HUDEP-2 (cell line): ENCODE measurements at regions not wholly inside any gene's neighbourhood (a gene's known extent, or its start where the extent isn't known, plus 50 kb on each side); places are given as distances from the start of the nearest gene placed in this dataset.

ENCODE experiments used
- DNase-seq, 76 experiments: peaks; one replicate each; lab custom pipeline; 2025; ENCODE audit not compliant: unreplicated experiment in 76 of 76; lab: John Stamatoyannopoulos, UW

DNA sequence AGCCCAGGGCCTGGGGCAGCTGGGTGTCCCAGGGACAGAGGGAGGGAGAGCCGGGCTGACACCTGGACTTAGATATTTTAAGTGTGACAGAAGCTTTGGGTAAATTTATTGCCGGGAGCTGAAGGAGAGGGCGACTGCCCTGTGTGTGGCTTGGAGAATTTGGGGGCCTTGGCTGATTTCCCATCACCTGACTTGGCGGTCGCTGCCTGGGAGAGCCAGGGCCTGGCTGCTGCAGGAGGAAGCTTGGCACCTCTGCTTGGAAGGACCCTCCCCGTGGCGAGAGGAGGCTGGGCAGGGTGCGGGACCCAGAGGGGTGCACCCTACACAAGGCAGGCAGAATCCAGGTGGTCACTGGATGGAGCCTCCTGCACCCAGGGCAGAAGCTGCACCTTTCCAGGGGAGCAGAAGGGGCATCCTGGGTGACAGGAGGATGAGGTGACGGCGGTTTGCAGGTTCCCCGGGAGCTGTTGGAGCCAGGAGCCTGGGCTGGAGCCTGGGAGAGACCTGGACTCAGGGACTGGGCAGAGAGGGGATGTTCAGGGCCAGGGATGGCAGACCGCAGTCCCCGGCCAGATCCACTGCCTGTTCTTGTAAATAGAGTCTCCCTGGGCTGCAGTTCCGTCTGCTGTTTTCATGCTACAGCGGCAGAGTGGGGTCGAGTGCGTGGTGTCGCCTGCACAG lies 72.0 kb downstream of the RGS12 start:
- no peak for DNase-seq

DNA sequence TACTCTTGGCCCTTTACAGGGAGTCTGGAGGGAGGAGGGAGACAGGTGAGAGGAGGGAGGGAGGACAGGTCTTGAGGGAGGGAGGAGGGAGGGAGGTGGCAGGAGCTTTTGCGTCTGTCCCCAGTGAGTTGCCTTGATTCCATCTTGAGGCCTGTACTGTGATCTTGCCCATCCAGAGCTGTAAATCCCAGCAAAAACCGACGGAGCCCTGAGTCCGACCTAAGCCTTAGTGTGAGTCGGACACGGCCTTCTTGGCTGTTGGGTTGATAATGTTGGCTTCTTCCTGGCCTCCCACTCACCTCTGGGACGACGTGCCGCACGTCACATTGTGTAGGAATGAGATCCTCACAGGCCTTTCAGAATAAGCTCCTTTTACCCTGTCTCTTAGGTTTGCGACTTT lies 72.5 kb downstream of the RGS12 start:
- DNase-seq, result no peak

DNA sequence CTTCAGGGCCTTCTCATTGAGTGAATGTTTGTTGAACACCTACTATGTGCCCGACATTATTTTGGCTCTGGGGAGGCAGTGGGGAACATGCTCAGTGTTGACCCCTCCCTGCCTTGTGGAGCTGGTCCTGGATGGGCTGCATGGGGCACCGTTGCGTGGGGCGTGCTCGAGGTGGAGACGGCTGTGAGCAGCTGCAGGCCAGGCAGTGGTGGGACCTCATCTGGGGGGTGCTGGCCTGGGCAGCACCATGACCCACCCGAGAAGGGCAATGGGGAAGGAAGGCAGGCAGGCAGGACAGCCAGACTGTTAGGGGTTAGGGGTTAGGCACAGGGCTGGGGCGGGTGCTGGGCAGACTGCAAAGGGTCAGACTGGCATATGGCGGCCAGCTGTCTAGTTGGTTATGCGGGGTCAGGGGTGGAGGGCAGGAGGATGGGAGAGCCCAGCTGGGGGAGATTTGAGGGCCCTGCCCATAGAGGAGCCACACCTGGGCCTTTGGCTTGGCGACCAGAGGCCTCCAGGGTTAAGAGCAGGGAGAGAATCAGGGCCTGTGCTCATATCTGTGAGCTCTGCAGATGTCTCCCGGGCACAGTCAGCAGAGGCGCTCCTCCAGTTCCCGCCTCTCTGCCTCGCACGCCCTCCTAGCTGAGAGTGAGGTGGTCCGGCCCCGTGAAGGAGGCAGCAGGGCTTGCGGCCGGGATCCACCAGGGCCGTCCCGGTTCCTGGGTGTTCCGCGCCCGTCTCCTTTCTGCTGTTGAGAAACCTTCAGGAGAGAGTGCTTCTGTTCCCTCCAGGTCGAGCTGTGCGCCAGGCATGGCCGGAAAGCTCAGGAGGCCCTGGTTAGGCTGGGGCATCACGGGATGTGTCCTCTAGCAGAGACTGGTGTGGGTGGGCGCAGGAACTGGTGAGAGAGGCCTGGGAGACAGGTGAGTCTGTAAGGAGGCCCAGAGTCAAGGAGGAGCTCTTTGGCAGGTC lies 73.3 kb downstream of the RGS12 start:
- no peak for DNase-seq

DNA sequence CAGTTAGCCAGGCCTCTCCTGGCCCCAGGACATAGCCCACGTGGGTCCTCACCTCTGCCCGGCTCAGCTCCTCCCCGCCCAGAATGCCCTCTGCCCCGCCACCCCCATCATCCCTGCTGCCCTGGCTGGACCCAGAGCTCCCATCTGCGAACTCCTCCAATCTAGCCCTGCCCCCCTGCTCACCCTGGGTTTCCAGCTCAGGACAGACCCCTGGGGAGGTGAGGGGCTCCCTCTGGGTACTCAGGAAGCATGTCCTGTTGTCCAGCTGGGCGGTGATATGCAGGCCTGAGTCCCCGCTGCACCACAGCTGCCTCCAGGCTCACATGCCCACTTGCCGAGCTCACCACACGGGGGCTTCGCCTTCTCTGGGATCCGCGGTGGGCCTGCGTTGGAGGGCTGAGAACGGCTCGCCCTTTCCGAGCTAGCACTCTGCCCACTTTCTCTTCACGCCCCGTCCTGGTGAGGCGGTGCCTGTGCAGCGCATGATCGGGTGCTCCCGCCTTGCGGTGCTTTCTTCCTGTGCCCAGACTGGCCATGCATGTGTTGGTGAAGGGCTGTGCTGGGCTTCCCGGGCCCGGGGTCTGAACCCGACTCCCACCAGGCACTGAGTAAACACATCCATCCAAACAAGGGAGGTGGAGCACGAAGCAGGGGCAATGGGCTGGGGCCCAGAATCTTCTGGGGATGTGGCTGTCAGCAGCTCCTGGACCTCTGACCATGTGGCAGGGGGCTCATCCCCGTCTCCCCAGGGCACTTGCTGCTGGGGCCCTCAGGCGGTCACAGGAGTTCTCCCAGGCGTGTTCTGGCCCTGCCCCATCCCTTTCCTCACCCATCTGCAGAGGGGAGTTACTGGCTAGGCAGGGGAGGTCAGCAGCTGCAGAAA lies 74.3 kb downstream of the RGS12 start:
- DNase-seq, result no peak

DNA sequence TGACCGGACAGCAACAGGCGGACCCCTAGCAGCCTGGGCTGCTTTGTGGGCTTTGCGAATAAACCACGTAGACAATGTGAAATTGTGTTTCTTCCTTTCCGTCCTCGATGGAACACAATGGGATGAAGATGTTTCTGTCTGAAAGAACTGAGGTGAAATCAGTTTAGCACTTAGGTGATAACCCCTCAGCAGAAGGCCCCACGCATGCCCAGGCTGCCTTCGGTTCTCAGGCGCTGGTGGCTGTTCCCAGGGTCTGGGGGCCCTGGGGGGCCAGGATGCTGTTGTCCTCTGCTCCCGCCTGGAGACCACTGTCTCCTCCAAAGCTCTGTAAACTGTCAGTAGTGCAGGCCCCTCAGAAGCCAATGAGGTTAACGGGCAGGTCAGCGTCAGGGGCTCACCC lies 73.9 kb upstream of the HGFAC start:
- no peak for DNase-seq

DNA sequence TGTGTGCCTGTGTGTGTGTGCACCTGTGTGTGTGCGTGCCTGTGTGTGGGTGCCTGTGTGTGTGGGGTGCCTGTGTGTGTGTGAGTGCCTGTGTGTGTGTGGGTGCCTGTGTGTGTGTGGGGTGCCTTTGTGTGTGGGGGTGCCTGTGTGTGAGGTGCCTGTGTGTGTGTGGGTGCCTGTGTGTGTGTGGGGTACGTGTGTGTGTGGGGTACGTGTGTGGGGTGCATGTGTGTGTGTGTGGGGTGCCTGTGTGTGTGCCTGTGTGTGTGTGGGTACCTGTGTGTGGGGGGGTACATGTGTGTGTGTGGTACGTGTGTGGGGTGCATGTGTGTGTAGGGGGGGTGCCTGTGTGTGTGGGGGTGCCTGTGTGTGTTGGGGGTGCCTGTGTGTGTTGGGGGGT lies 73.4 kb upstream of the HGFAC start:
- no peak for DNase-seq

DNA sequence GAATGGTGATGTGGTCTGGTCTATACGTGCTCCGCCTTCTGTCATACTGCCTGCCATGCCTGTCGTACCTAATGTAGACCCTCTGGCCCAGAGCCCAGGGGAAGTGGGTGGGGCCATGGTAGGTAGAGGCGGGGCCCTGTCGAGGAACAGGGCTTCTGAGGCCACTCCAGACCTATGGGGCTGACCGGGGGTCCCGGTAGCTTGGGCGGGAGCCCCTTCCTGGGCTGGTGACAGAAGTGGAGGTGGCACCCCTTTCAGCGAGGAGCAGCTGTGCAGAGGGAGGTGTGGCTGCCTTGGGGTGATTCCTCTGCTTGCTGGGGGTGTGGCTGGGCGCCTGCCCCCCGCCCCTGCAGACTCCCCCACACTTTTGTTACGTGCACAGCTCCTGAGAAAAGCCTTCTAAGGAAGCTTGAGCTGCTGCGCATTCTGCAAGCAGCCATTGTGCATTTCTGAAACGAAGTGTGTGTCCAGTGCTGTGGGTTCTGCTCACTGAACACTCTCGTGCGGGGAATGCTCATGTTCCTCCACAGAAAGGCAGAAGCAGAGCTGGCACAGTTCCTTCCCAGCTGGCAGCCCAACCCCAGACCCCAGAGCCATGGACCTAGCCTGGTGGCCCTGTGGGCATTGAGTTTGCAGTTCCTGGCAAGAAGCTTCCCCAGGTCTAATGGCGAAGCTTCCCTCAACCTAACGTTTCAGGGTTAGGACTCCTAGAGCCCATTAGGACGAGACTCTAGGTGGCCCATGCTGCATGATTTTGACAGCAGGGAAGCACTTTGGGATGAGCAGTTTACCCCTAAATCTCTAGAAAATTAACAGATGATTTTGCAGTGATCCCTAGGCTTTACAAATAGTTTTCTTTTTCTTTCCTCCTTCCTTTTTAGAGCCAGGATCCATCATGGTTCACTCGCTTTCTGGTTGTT lies 72.7 kb upstream of the HGFAC start:
- peak in 1 of 76 experiments; percentile 2 for DNase-seq

DNA sequence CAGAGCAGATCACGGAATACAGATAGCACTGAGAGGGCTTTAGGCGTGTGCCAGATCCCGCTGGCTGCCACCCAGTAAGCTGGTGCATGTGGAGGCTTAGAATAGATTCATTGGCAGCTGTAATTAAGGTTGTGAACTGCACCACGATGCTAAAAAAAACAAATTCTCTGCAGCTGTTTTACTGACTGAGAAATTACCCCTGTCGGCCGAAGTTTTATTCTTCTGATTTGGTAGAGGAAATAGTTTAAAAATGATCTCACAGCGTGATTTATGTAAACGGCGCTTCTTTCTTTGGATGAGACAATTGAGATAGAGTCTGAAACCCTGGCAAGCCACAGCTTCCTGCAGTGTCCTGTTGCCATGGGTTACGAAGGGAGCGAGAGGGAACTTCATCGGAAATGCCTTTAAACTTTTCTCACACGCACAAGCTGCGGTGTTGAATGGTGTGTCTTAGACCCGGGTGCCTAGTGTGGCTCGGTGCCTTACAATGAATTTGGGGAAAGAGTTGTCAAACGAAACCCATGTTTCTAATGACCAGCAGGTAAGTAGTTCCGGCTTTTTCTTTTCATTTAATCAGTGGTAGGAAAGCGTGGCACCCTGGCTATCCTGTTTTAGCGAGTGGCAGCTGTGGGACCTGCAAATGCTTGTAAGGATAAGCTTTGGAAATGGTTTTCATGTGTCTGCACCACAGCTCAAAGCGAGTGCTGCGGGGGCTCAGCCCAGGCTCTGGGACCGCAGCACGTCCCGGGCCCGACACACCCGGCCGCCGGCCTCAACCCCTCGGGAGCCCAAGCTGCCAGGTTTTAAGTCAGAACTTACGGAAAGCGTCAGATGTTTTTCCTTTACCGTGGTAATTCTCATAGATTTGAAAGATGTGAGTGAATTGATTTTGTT lies 71.7 kb upstream of the HGFAC start:
- DNase-seq, result peak in 14 of 76 experiments; percentile 1 to 28 (median 12)

DNA sequence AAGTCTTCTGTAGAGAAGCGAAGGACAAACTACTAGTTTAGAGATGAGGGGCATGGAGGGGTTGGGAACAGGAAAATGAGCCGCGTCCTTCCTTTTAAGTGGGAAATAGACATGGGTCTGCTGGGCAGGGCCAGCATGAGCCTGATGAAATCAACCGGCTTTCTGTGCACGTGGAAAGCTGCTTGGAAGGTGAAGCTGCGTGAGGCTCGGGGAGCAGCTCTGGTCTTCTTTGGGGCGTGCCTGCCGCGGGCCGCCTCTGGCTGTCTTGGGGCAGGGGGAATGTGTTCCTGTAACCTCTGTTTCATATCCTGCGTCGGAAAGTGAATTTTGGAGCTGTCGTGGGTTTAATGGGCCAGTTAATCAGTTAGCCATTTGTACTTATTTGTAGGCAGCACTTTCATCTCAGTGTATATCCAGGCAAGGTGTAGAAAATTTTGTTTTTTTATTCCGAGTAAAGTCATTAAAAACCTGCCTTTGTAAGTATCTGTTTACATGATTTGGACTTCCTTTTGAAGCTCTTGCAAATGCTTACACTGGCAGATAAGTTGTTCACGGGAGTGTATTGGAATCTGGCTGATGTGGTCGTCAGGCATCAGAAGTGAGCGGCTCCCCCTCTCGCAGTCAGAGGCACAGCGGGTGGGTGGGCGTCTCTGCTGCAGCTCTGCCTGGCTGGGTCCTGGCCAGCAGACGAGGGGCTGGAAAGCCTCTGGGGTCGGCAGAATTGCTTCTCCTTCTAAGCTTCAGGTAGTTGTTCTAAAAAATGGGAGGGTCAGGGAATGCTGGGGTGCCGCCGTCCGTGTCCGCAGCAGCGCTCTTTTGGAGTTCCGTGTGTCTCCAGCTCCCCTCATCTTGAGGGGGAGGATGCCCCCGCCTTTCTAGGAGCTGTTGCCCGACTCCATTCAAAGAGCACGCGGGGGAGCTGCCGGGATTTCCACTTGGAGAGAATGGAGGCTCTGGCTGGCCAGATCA lies 70.5 kb upstream of the HGFAC start:
- DNase-seq, result no peak

DNA sequence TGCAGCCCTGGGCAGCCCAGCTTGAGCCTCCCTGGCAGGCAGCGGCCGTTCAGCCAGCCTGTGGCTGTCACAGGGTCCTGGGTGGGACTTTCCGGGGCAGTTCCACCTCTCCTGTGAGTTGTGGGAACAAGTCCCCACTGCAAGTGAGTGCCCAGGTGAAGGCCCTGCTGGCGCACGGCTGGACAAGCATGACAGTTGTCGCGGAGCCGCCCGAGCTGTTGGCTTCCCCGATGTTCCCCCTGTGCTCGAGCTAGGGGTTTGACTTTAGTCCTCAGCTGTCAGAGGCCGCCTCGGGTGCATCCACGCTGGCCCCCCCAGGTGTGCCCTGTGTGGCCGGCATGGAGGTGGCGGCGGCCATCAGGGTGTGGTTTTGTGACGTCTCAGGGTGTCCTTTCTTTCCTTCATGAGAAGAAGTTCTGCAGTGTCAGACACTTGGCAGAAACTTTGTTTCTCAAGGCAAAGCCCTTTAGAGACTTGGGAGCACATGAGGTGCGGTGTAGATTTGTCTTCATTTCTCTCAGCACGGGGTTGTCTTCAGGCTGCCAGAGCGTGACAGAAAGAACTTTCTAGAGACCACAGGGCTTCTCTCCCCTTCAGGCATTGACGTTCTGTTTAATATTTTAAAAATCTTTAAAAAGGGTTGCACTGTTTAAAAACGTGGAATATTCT lies 69.4 kb upstream of the HGFAC start:
- no peak for DNase-seq

DNA sequence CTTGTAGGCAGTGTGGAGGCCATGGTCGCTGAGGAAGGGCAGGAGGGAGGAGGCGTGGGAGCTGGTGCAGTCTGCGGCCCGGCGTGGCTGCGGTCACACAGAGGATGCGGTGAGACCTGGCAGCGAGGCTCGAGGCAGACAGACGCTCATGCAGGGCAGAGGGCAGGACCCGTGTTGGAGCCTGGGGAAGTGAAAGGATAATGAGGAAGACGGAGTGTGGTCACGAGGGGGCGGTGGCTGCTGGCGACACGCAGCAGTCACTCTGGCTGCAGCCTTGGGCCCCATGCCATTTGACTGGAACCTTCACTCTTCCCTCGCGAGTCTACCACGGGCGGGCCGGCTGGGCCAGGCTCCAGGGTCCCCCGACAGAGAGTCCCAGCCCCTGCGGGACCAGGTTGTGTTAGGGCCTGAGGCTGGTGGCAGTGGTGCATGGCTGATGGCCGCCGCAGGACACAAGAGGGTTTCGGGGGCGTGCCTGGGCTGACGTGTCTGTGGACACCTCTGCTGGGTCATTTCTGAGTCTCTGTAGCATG lies 68.8 kb upstream of the HGFAC start:
- no peak for DNase-seq

DNA sequence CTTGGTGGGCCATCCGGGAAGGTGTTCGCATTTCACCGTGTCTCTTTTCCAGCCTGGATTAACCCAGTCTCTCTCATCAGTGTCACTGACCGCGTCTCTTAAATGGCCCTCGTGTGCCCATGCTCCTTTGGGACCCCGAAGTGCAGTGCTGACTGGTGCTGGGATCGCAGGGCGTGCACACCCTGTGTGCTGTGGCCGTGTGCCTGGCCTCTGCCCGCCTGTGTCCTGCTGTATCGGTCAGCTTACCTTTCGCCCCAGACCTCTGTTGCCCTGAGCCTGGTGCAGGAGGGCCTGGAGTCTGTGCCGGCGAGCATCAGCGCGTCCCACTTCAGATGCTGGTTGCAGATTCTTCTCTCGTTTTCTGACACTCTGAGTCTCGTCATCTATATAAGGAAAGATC lies 68.3 kb upstream of the HGFAC start:
- DNase-seq, result no peak

DNA sequence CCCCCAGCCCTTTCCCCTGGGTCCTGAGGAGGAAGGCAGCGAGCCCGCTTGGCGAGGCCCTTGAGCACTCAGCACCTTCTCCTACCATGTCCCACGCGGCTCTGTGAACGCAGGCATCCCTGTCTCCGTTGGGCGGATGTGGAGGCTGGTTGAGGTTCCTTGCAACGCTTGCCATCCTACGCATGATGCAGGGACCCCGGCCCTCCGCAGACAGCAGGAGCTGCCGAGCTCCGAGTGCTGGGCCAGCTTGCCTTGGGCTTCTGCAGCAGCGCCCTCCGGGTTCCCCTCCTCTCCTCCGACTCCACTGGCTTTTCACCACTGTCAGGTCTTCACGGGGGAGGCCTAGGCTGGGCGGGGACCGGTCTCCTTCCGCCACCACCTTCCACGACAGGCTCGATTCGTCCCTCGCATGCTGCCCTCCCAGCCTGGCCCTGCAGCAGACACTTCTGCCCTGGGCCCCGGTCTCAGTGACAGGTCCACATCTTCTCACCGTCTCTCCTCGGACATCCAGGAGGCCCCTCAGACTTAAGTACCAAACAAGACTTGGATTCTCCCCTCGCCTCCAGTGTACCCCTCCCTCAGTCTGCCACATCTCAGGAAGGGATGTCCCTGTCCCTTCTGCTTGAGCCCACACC lies 67.6 kb upstream of the HGFAC start:
- DNase-seq, result no peak

DNA sequence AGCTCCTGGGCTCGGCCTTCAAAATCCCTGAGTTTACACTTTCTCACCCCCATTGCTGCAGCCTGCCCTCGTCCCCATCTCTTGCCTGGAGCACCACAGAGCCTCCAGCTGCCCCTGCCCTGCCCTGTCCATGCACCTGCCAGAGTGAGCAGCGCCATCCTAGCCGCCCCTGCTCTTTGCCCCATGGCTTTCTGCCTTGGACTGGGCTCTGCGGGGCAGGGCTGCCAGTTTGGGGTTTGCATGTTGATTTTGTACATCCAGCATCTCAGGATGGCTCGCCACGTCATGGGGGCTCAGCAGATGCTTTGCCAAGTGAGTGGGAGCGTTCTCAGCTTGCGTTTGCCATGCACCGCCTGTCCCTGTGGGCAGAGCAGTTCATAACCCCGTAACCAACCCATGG lies 67.1 kb upstream of the HGFAC start:
- DNase-seq, result no peak

DNA sequence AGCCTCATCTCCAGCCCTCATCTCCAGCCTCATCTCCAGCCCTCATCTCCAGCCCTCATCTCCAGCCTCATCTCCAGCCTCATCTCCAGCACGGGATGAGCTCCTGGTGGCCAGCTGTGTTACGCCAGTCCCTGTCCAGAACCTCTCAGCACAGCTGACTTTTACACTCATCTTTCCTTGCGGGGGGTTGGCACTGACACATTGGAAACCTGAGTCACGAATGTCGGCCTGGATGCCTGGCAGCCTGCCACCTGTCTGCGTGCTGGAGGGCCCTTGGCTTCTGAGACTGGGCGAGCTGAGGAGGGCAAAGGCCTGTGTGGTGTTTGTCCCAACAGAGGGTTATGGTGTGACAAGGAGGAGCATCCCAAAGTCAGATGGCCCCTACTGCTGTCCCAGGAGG lies 66.1 kb upstream of the HGFAC start:
- DNase-seq, result no peak

DNA sequence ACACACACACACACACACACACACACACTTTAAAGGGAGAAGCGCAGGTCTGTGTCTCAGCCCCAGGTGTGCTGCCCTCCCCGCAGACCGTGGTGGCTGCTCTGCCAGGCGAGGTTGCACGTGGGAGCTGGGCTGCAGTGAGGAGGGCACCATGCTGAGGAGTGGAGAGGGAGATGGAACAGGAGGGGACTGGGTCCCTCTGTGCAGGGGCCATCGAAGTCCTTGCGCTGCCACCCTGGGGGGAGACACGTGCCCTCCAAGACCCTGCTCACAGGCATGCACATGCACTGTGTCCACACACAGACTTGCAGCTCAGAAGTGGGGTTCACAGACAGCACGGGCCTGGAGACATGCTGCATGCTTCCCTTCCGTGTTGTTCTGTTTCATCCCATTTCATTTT lies 65.5 kb upstream of the HGFAC start:
- DNase-seq, result no peak

DNA sequence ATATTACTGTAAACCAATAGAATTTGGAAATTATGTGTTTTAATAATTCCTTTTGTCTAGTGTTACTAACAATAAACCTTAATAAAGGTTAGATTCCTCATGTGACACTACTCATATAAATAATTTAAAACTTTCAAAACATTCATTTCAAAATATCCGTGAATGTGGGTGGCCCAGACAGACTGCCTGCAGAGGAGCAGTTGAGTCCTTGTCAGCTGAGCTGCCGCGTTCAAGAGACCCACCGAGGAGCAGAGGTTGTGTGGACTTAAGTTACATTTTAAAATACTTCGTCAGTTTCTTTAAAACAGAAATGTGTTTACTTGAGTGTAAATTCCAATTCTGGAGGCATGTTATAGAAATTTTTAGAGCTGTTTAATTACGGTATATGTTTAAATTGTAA lies 64.2 kb upstream of the HGFAC start:
- no peak for DNase-seq
